ENCODE measurements at regions not wholly inside any gene's neighbourhood (a gene's known extent, or its start where the extent isn't known, plus 50 kb on each side); places are given as distances from the start of the nearest gene placed in this dataset.

- no peak for DNase-seq (ENCODE audit: low read depth)
- H3K4me3 ChIP-seq (ENCODE audit: low read depth, low read length) = no peak overlapping the region
- no peak for TF ChIP-seq CTCF (IDR thresholded peaks at IDR 0.05; ENCODE audit: insufficient read depth, low read depth, low read length)
Observed at GRCh38 chr14:38731962-38732361, 371.1 kb downstream of the SEC23A start.

- DNase-seq (ENCODE audit: low read depth) = no peak
- H3K4me3 ChIP-seq (ENCODE audit: low read depth, low read length) = no peak overlapping the region
- no peak for TF ChIP-seq CTCF (IDR thresholded peaks at IDR 0.05; ENCODE audit: insufficient read depth, low read depth, low read length)
Observed at GRCh38 chr14:38730420-38730819, 372.6 kb downstream of the SEC23A start.

GRCh38 chr14:38727731-38728130 is 375.3 kb downstream of the SEC23A start:
- DNase-seq (ENCODE audit: low read depth) = no peak
- TF ChIP-seq CTCF (IDR thresholded peaks at IDR 0.05; ENCODE audit: insufficient read depth, low read depth, low read length) = no peak
- no peak overlapping the region for H3K4me3 ChIP-seq (ENCODE audit: low read depth, low read length)

- TF ChIP-seq CTCF (IDR thresholded peaks at IDR 0.05; ENCODE audit: insufficient read depth, low read depth, low read length) = no peak
- no peak for DNase-seq (ENCODE audit: low read depth)
- no peak overlapping the region for H3K4me3 ChIP-seq (ENCODE audit: low read depth, low read length)
Observed at GRCh38 chr14:38724621-38725020, 378.4 kb downstream of the SEC23A start.

- TF ChIP-seq CTCF (IDR thresholded peaks at IDR 0.05; ENCODE audit: insufficient read depth, low read depth, low read length) = no peak
- no peak overlapping the region for H3K4me3 ChIP-seq (ENCODE audit: low read depth, low read length)
- DNase-seq (ENCODE audit: low read depth) = no peak
Observed at GRCh38 chr14:38723959-38724358, 379.1 kb downstream of the SEC23A start.

GRCh38 chr14:38723277-38723676 is 379.8 kb downstream of the SEC23A start:
- no peak for DNase-seq (ENCODE audit: low read depth)
- no peak for TF ChIP-seq CTCF (IDR thresholded peaks at IDR 0.05; ENCODE audit: insufficient read depth, low read depth, low read length)
- no peak overlapping the region for H3K4me3 ChIP-seq (ENCODE audit: low read depth, low read length)

- peak; percentile 59 for DNase-seq (ENCODE audit: low read depth)
- H3K4me3 ChIP-seq (ENCODE audit: low read depth, low read length) = no peak overlapping the region
- TF ChIP-seq CTCF (IDR thresholded peaks at IDR 0.05; ENCODE audit: insufficient read depth, low read depth, low read length) = peak; percentile 84
Observed at GRCh38 chr14:38721822-38722431, 381.1 kb downstream of the SEC23A start.
